ENCODE measurements at regions not wholly inside any gene's neighbourhood (a gene's known extent, or its start where the extent isn't known, plus 50 kb on each side); places are given as distances from the start of the nearest gene placed in this dataset.

- no peak for TF ChIP-seq GATA3 (IDR thresholded peaks at IDR 0.05; ENCODE audit: low read depth, low read length)
- no peak for TF ChIP-seq GATA2 (IDR thresholded peaks at IDR 0.05; ENCODE audit: low read depth, low read length)
Observed at GRCh38 chr5:124079062-124079461, 567.1 kb downstream of the CSNK1G3 start.

- TF ChIP-seq GATA3 (IDR thresholded peaks at IDR 0.05; ENCODE audit: low read depth, low read length) = no peak
- no peak for TF ChIP-seq GATA2 (IDR thresholded peaks at IDR 0.05; ENCODE audit: low read depth, low read length)
Observed at GRCh38 chr5:124074500-124074899, 562.5 kb downstream of the CSNK1G3 start.

DNA sequence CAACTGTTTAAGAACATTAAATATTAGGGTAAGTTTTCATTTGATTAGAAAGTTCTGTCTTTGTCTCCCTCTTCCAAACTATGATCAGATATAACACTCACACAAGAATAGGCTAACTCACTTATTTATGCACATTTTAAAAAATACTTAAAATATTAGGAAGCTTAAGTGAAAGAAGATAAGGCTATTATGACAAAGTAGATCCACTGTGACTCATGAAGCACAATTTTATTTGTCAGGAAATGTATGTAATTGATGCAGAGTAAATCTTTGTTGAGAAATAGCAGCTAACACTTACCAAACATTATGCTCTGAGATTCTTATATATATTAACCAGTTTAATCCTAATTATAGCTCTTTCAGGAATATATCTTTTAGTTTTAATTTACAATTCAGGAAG lies 560.6 kb downstream of the CSNK1G3 start:
- TF ChIP-seq GATA2 (IDR thresholded peaks at IDR 0.05; ENCODE audit: low read depth, low read length) (no peak), GATA3 (IDR thresholded peaks at IDR 0.05; ENCODE audit: low read depth, low read length) (no peak)

- TF ChIP-seq GATA2 (IDR thresholded peaks at IDR 0.05; ENCODE audit: low read depth, low read length) (no peak), GATA3 (IDR thresholded peaks at IDR 0.05; ENCODE audit: low read depth, low read length) (no peak)
Observed at GRCh38 chr5:124071039-124071438, 559.1 kb downstream of the CSNK1G3 start.

DNA sequence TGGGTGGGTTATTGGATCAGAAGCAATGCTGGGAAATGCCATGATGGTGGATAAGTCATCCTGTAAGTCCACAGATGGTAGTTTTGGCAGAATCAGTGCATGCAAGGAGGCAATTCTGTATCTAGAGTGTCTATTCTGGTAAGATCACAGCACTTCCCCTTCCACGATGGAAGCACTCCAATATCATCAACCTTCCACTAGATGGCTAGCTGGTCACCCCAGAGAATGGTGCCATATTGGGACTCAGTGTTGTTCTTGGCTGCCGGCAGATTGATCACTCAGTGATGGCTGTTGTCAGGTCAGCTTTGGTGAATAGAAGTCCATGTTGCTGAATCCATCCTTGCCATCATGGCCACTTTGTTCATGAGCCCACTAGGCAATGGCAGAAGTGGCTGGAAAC lies 553.5 kb downstream of the CSNK1G3 start:
- TF ChIP-seq GATA2 (IDR thresholded peaks at IDR 0.05; ENCODE audit: low read depth, low read length) (no peak), GATA3 (IDR thresholded peaks at IDR 0.05; ENCODE audit: low read depth, low read length) (no peak)

- TF ChIP-seq GATA2 (IDR thresholded peaks at IDR 0.05; ENCODE audit: low read depth, low read length) = no peak
- TF ChIP-seq GATA3 (IDR thresholded peaks at IDR 0.05; ENCODE audit: low read depth, low read length) = no peak
Observed at GRCh38 chr5:124064956-124065355, 553.0 kb downstream of the CSNK1G3 start.

DNA sequence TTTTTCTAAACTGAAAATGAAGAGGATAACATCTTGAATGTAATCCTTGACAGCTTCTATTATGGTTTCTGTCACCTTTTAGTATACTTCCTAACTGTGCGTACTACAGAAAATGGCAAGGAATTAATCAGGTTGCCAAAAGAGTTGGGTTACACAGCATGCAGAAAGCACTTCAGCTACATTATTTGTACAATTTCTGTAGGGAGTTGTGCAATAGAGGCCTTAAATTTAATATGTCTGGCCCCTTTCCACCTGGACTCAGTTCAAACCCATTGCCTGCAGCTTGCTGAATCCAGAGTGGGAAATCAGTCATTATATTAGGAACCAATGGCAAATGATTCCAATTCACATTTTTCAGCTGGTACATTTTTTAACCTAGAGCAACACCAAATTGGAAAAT lies 549.7 kb downstream of the CSNK1G3 start:
- TF ChIP-seq GATA3 (IDR thresholded peaks at IDR 0.05; ENCODE audit: low read depth, low read length) (no peak), GATA2 (IDR thresholded peaks at IDR 0.05; ENCODE audit: low read depth, low read length) (no peak)

DNA sequence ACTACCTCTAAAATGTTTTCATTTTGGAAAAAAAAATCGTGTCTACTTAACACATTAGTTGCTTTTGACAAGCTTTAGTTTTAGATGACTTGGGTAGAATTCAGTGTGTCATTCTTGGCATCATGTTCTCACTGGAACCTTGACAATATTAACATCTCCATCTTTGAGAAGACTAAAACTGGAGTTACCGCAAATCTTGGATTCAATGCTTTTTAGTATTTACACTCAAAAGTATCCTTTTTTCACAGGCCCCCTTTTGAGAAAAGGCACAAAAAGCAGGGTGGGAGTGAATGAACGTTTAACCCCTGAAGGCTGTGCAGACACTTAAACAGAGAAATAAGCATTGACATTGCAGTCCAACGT lies 549.1 kb downstream of the CSNK1G3 start:
- TF ChIP-seq GATA2 (IDR thresholded peaks at IDR 0.05; ENCODE audit: low read depth, low read length) (no peak), GATA3 (IDR thresholded peaks at IDR 0.05; ENCODE audit: low read depth, low read length) (no peak)

DNA sequence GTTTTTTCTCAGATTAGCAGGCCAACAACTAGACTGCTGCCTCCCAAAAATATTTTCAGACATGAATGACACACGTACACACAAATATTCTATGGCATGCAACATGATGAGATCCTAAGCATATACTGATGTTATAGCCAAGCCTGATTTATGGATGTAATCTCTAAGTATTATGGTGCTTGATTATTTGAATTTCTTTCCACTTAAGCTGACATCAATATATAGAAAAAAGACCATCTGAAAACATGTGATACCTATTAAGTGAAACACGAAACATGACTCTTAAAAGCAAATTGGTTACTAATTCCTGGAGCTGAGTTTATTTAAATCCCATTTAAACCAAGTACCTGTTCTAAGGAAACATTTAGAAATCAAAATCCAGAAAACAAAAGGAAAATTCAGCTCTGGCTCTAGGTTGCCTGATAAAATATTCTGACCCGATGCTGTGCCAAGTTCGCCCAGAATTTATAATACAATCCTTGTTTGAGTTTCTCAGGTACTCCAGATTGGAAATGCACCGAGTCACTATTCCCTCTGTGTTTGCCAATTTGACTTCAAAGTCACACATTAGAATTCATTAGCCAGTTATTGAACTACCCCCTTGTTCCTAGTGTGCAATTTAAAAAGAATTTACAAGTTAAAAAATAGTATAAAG lies 548.6 kb downstream of the CSNK1G3 start:
- no peak for TF ChIP-seq GATA2 (IDR thresholded peaks at IDR 0.05; ENCODE audit: low read depth, low read length)
- no peak for TF ChIP-seq GATA3 (IDR thresholded peaks at IDR 0.05; ENCODE audit: low read depth, low read length)

- no peak for TF ChIP-seq GATA2 (IDR thresholded peaks at IDR 0.05; ENCODE audit: low read depth, low read length)
Observed at GRCh38 chr5:124060011-124060410, 548.0 kb downstream of the CSNK1G3 start.

- TF ChIP-seq GATA3 (IDR thresholded peaks at IDR 0.05; ENCODE audit: low read depth, low read length) (no peak), GATA2 (IDR thresholded peaks at IDR 0.05; ENCODE audit: low read depth, low read length) (no peak)
Observed at GRCh38 chr5:124059200-124059599, 547.2 kb downstream of the CSNK1G3 start.

DNA sequence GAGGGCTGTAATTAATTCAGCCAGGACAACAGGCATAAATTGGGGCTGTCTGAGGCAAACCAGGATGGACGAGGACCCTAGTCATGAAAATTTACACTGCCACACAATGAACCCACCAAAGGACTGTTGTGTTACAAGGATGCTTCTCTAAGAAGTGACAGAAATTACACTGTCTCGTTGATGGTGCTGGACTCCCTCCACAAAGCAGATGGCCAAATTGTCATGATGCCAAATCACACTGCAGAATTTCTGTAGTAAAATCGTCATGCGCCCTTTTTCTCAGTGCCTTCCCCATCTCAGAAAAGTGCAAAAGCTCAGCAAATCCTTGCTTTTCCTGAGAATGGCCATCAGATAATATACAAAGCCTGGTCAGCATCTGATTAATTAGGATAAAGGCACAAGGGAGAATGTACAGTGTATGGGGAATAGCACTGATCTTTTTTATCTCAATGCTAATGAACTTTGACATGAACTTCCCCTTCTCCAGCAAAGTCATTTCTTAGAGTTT lies 545.8 kb downstream of the CSNK1G3 start:
- peak; percentile 97 for TF ChIP-seq GATA2 (IDR thresholded peaks at IDR 0.05; ENCODE audit: low read depth, low read length)
- TF ChIP-seq GATA3 (IDR thresholded peaks at IDR 0.05; ENCODE audit: low read depth, low read length) = peak; percentile 97

DNA sequence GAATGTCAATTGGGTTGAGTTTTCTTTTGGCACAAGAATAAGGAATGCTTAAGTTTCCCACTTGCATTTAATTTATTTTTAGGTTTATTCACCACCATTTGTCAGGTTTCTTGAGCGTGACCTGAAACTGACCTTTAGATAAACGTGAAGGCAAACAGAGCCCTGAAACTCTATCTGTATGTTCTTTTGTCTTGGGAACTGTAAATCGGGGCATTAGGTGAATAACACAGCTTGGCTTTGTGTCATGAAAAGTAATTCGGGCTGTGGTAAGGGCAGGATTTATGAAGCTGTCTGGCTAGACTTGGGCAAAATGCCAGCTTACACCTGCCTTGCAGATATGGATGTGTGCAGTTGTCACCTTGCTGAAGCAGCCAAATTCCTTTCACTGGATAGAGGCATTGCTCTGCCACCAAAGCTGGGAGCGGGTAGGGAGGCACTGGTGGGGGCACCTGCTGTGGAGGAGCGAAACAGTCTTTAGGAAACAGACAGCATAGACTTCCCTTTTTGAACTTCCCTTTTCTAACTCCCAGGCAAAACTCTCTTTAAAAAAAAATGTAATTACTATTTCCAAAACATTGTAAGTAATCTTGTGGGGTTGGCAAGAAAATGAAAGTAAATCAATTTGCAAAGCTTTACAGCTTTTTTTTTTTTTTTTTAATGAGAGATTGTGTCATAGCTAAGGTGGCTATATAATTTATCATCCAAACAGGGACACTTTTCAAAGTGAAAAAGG lies 545.2 kb downstream of the CSNK1G3 start:
- TF ChIP-seq GATA3 (IDR thresholded peaks at IDR 0.05; ENCODE audit: low read depth, low read length) = no peak
- TF ChIP-seq GATA2 (IDR thresholded peaks at IDR 0.05; ENCODE audit: low read depth, low read length) = no peak

- TF ChIP-seq GATA2 (IDR thresholded peaks at IDR 0.05; ENCODE audit: low read depth, low read length) (no peak), GATA3 (IDR thresholded peaks at IDR 0.05; ENCODE audit: low read depth, low read length) (no peak)
Observed at GRCh38 chr5:124056326-124056990, 544.5 kb downstream of the CSNK1G3 start.

DNA sequence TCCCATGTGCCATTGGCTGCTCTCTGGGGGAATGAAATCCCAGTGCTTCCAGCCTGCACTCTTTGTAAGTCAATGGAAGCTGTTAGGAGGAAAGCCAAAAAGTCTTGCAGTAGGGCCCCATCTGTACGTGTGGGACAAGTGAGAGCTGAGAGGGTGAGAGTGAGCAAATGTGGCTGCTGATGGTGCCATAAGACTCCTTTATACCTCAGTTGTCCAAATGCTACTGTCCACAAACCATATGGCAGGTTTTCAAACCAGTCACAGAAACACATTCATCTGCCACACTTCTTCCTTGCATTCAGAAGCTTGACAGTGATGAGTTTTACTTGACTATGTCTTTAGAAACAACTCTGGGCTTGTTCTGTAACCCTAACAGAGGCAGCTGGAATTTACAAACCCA lies 543.8 kb downstream of the CSNK1G3 start:
- TF ChIP-seq GATA2 (IDR thresholded peaks at IDR 0.05; ENCODE audit: low read depth, low read length) = no peak
- TF ChIP-seq GATA3 (IDR thresholded peaks at IDR 0.05; ENCODE audit: low read depth, low read length) = no peak

Measured in SH-SY5Y (cell line).